ENCODE measurements at regions not wholly inside any gene's neighbourhood (a gene's known extent, or its start where the extent isn't known, plus 50 kb on each side); places are given as distances from the start of the nearest gene placed in this dataset.

DNA sequence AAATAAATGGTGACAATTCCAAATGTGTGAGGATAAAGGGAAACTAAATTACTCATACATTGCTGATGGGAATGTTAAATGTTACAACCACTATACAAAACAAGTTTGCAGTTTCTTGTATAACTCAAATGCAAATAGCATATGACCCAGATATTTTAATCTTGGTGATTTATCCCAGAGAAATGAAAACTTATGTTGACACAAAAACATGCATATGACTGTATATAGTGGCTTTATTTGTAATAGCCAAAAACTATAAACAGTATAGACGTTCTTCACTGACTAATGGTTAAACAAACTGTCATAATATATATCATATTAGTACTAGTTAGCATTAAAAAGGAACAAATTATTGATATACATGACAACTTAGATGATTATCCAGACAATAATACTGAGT lies 619.2 kb downstream of the PDHA2 start:
- no peak for TF ChIP-seq POLR2A (IDR thresholded peaks at IDR 0.05; ENCODE audit: low read depth, low read length)
- TF ChIP-seq CTCF (IDR thresholded peaks at IDR 0.05; ENCODE audit: extremely low read depth in 1 of 2, insufficient read depth in 1 of 2, low read depth in 1 of 2, low read length in 2 of 2): no peak
- TF ChIP-seq EZH2 (IDR thresholded peaks at IDR 0.05; ENCODE audit: borderline replicate concordance, low read depth, low read length, severe bottlenecking): no peak
- no peak for TF ChIP-seq POLR2AphosphoS5 (IDR thresholded peaks at IDR 0.05; ENCODE audit: insufficient read depth, low read depth, low read length)
- TF ChIP-seq JUN (IDR thresholded peaks at IDR 0.05; ENCODE audit: borderline replicate concordance, insufficient read depth, insufficient read length, low read depth): no peak
- TF ChIP-seq, protein P1, sequence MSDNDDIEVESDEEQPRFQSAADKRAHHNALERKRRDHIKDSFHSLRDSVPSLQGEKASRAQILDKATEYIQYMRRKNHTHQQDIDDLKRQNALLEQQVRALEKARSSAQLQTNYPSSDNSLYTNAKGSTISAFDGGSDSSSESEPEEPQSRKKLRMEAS (IDR thresholded peaks at IDR 0.05; ENCODE audit: insufficient read depth, insufficient read length): no peak
- TF ChIP-seq GATA2 (IDR thresholded peaks at IDR 0.05; ENCODE audit: insufficient read depth, insufficient read length, low read depth, low read length): no peak
